H4 (cell line): ENCODE measurements at regions not wholly inside any gene's neighbourhood (a gene's known extent, or its start where the extent isn't known, plus 50 kb on each side); places are given as distances from the start of the nearest gene placed in this dataset.

ENCODE experiments used
- DNase-seq: peaks from one replicate; pipeline ENCODE4 v3.0.0-alpha.2; 2015; ENCODE audit warnings: low spot score

DNA sequence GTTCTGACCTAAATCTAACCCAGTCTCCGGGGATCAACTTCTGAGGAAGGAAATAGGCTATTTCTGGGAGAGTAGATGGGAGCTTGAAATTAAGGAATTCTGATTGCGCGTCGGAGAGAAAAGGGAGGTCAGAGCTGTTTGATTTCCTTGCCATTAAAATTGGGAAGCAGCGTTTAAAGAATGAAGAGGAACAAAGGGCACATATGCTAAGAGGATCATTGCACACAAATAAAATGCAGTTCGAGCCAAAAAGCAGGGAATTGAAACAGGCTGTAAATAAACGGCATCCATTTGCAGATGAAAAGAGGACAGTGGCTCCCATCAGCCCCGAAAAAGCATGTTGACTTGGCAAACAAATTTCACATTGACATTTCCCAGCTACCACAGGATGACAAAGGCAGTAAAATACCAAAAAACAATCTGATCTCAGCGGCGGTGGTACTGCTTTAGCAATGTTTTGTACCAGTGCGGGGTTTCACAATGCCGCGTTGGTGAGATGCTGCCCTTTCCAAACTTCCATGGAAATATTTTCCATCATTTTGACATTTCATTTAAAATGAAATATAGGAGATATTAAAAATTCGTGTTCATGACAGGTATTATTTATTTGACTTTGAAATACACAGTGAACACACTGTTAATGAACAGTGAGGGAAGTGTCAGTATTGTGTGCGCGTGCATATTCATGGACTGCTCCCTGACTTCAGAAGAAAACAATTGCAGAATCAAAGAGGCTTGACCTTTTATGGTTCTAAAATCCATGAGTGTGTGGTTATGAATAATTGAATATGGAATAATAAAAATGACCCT, 108.8 kb downstream of the SQOR start:
- DNase-seq, result no peak

- DNase-seq, result no peak
These were observed 109.4 kb downstream of the SQOR start for GRCh38 chr15:45744236-45744589.

DNA sequence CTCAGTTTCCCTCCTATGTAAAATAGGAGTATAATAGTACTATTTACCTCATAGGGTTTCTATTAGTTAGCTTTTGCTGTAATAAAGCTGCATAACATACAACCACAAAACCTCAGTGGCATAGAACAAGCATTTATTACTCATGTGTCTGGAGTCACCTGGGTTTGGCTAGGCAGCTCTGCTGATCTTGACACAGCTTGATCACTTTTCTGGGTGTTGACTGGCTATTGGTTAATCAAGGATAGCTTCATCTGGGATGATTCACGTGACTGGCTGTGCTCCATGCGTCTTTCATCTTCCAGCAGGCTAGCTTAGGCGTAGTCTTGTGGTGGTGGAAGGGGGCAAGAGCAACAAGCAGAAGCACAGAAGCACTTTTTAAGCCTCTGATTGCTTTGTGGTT, 112.6 kb downstream of the SQOR start:
- no peak for DNase-seq

DNA sequence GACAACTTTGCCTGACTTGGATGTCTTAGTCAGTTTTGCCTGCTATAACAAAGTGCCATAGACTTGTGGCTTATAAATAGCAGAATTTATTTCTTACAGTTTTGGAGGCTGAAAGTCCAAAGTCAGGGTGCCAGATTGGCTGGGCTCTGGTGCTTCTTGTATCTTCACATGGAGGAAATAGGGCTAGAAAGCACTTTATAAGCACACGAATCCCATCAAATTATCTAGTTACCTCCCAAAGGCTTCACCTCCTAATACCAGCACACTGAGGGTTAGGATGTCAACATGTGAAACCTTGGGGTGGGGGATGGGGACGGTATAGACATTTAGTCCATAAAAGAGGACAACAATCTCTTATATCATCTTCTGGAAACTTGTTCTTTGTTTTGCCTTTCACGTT, 116.8 kb downstream of the SQOR start:
- DNase-seq, result no peak

DNA sequence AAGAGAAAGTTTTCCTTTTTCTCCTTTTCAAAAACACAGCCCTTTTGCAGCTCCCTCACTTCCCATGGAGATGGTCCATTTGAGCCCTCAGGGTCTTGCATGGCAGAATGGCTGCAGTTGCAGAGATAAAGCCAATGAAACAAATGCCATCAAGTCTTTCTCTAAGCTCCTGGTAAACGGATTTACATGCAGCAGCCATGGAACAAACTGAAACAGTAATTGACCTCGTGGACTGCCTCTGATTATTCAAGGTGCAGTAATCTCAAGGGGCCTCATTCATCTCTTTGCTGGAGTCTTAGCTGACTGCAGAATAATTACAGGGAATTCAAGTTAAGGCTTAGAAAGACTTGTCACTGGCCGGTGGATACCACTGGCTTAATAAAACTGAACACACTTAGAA, 125.1 kb downstream of the SQOR start:
- DNase-seq, result no peak

DNA sequence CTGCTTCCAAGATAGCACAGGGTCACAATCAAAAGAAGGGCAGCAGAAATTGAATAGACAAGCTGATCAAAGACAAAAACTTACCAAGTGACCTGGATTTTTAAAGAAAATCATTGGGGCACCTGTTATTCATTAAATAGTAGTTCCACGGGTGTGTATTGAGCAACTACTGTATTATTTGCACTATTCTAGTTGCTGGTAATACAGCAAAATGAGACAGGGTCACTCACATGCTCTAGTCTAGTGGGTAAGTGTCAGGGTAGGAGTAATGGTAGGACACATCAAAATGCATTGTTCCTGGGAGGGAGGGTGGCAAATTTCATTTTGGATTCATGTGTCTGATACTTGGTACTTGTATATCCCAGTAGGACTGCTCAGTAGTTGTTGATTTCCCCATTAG, 127.9 kb downstream of the SQOR start:
- DNase-seq, result no peak

DNA sequence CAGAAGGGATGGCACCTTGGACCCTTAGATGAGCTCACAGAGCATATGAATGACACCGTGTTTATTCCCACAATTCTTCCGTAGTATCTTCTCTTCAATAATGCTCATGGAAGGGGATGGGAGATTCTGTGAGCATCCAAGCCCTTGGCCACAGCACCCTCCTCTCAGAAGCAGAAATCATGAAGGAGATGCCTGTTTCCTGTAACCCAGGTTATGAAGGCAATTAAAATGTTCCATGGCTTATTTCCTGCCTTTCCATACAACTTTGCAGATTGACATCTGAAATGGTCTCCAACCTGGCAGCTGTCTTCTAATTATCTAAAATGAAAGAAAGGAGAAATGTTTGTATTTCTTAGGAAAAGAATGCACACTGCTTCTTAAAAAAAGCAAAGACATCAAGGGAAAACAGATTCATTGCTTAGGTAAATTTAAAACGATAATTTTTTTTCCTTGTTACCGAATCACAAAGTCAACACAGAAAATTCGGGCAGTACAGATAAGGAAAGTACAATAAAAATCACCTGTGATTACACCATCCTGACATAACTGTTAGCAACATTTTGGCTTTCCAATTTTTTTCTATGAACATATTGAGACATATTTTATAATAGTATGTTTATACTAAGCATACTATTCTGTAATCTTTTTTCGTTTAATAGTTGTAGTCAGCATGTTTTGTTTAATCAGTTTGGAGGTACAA, 128.5 kb downstream of the SQOR start:
- no peak for DNase-seq

GRCh38 chr15:45773149-45773548, 138.3 kb downstream of the SQOR start:
- no peak for DNase-seq

GRCh38 chr15:45776772-45777171, 141.9 kb downstream of the SQOR start:
- DNase-seq, result no peak

DNA sequence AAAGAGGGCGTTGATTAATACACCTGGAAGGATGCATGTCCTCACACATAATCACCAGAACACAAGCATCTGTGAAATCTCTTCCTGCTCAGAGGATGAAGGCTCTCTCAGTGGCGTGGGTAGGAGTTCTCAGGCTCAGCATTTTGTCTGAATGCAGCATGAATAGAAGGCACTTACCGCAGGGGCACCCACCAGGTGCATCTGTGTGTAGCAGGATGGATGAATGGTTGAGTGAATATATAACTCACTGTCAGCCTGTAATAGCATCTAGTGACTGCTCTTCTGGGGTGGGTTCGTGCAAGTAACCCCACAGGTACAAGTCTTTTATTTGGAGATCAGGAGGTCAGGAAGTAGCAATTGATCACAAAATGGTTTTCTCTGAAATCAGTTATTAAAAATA, 143.0 kb downstream of the SQOR start:
- no peak for DNase-seq

GRCh38 chr15:45780352-45780751, 145.5 kb downstream of the SQOR start:
- DNase-seq, result no peak

DNA sequence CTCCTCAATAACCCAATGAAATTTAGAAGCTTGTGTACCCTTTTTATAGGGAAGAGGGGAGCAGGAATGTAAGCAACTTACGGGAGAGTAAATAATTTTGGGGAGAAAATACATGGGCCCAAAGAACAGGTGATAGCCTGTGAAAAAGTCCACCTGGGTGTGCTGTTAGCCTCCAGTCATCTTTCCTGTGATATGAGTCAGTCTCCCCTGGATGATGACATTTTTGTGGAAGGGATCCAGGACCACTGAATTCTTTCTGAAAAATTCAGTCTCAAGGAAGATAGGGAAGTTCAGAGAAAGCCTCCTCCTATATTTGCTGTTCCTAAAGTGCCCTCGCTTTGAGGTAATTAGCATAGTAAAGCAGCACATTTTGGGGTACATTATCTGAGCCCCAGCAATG, 149.8 kb downstream of the SQOR start:
- DNase-seq, result no peak

- no peak for DNase-seq
These were observed 151.1 kb downstream of the SQOR start for GRCh38 chr15:45785897-45786296.

DNA sequence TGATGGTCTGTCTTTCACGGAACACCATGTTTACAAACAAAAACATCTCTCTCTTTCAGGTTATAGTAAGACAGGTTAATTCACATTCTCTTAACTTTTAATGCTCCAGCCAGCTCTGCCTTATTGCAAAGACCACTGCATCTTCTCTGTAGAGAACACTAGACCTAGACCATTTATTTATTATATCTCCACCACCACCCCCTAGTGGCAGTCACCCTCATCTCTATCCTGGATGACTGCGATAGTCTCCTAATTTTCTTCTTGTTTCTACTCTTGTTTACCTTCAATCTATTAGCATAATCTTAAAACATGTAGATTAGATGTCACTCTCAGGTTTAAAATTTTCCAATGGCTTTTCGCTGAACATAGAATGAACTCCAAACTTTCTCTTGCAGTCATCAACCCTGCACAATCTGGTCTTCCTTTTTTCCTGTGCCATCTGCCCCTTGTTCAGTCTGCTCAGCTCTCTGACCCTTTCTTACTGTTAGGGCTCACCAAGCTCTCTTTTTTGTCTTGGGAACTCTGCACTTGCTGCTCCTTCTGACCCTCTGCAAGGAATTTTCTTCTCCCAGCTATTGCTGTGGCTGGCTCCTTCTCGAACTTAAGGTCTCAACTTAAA, 155.6 kb downstream of the SQOR start:
- peak; percentile 10 for DNase-seq

- no peak for DNase-seq
These were observed 159.5 kb downstream of the SQOR start for GRCh38 chr15:45794304-45794703.

GRCh38 chr15:45794712-45795439, 160.0 kb downstream of the SQOR start:
- DNase-seq, result no peak

DNA sequence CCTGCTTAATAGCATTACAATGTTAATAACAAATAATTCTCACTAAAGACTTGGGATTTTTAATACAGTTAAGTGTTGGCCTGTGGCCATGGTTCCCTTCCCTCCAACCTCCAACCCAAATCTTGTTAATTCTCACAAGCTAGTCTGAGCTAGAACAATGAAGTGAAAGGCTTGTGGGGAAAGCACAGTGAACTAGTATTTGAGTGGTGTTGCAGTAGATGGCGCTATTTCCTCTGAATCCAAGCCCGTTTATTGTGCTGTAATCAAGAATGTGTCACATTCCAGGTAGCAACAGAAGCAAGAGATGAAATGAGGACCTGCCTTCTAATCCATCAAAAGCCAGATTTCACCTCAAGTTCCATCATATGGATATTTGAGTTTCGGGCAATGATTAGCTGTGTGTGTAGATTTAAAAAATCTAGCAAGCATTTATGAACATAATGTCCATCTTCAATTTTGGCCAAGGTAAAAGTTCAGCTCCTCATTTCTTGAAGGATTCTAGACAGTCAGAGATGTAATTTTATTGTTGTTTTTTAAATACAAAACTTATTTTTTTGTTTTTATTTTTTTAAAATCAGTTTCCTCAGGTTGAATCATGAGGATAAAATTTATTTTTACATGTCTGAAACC, 160.7 kb downstream of the SQOR start:
- peak; percentile 51 for DNase-seq

DNA sequence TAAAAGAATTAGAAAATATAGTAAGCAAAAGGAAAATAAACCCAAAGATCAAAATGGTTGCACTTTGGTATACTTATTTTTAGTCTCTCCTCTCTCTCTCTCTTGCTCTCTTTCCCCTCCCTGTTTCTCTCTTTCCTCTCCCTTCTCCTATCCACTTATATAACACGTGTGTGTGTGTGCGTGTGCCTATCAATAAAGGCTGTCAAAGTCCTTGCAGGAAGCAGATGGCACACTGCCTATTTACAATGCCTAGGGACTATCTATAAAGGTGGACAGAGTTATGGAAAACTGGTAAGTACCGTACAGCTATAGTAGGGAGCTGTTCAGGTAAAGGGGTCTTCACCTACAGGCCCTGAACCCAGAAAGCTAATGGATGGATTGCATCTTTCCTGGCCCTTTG, 161.6 kb downstream of the SQOR start:
- DNase-seq, result no peak

- no peak for DNase-seq
These were observed 164.7 kb downstream of the SQOR start for GRCh38 chr15:45799508-45799907.

DNA sequence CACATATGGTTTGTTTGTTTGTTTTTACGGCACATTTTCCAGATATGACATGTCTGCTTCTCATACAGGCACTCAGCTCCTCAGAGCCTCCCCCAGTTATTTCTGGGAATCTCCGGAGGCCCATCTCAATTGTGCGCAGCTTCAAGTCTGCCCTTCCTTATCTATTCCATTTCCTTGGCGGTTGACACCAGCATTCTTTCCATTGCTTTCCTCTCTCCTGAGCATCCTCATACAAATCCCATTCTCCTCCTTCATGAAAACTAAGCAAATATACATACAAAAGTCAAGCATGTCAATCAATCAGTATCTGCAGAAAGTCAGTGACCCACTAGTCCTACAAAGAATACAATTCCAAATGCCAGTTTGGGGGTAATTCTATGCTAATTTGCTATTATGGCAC, 166.7 kb downstream of the SQOR start:
- no peak for DNase-seq

- no peak for DNase-seq
These were observed 167.3 kb downstream of the SQOR start for GRCh38 chr15:45802140-45802539.

GRCh38 chr15:45804028-45804427, 169.2 kb downstream of the SQOR start:
- no peak for DNase-seq
